Left colon (tissue), 2 donors: ENCODE measurements at regions not wholly inside any gene's neighbourhood (a gene's known extent, or its start where the extent isn't known, plus 50 kb on each side); places are given as distances from the start of the nearest gene placed in this dataset.
A peak's percentile ranks its signal among the peaks of the same experiment; 100 is the strongest.
"Not testable (repeated sequence)": the region's sequence is repeated elsewhere in the genome, so short reads cannot be mapped to it uniquely, and the experiment has no call there.

Experiments used
- ATAC-seq: fragments of 200-7000 bp; cut with Tn5 transposase; one replicate; pipeline ENCODE4 v1.9.1; 2020; ENCODE audit warnings: mild to moderate bottlenecking, moderate library complexity
- DNase-seq, 2 donors: peaks; one replicate each; pipeline ENCODE4 v3.0.0-alpha.2; 2020
- intact Hi-C, 2 donors: fragments of 100-400 bp; cut with DNase I in 1 of 2; cut with micrococcal nuclease in 1 of 2; formaldehyde crosslinking; loops; one replicate each; pipeline versions ENCODE4 v1.11.2 to v1.14.0; 2022; cut with DNase I, micrococcal nuclease
- donor health status: DM: no; HTN: no; CAD: no.
- donor health status: DM: yes; HTN: yes; CAD: no.

- ATAC-seq (no peak), DNase-seq (no peak)
- intact Hi-C loops: no loop called here
Measured at GRCh38 chr6:118722829-118723813, 71.7 kb upstream of the CEP85L start.

- ATAC-seq (no peak), DNase-seq (no peak)
- intact Hi-C loops: no loop called here
Measured at GRCh38 chr6:118720125-118720473, 68.7 kb upstream of the CEP85L start.

- intact Hi-C loops: no loop called here
- DNase-seq (no peak), ATAC-seq (no peak)
Measured at GRCh38 chr6:118719351-118720124, 68.1 kb upstream of the CEP85L start.

- no peak for DNase-seq
- intact Hi-C loops: no loop called here
Measured at GRCh38 chr6:118718903-118719302, 67.5 kb upstream of the CEP85L start.

GRCh38 chr6:118718297-118718696, 66.9 kb upstream of the CEP85L start:
- DNase-seq (no peak), ATAC-seq (no peak)
- intact Hi-C loops: no loop called here

More at GRCh38 chr6:118718903-118719302, 67.5 kb upstream of the CEP85L start:
- no peak for ATAC-seq

GRCh38 chr6:118717106-118717505, 65.7 kb upstream of the CEP85L start:
- intact Hi-C loops: no loop called here
- ATAC-seq (no peak), DNase-seq (no peak)

GRCh38 chr6:118715907-118716306, 64.5 kb upstream of the CEP85L start:
- DNase-seq, intact Hi-C loops, ATAC-seq: not testable (repeated sequence)

- intact Hi-C loops: no loop called here
- no peak for ATAC-seq
- no peak for DNase-seq
Measured at GRCh38 chr6:118715376-118715775, 64.0 kb upstream of the CEP85L start.

- intact Hi-C loops: no loop called here
- no peak for DNase-seq
- ATAC-seq: no peak
Measured at GRCh38 chr6:118714756-118715155, 63.4 kb upstream of the CEP85L start.

- ATAC-seq (no peak), DNase-seq (no peak)
- intact Hi-C loops: no loop called here
Measured at GRCh38 chr6:118712969-118713368, 61.6 kb upstream of the CEP85L start.

- no peak for ATAC-seq
- DNase-seq: no peak
- intact Hi-C loops: no loop called here
Measured at GRCh38 chr6:118710616-118711015, 59.2 kb upstream of the CEP85L start.

- DNase-seq: peak; percentile 26 to 46
Measured at GRCh38 chr6:118709859-118710350, 58.5 kb upstream of the CEP85L start.

GRCh38 chr6:118708744-118709143, 57.4 kb upstream of the CEP85L start:
- intact Hi-C loops: no loop called here
- no peak for ATAC-seq
- no peak for DNase-seq

More at GRCh38 chr6:118709859-118710350, 58.5 kb upstream of the CEP85L start:
- ATAC-seq: peak; percentile 70
- intact Hi-C loops: no loop called here

GRCh38 chr6:118708055-118708454, 56.7 kb upstream of the CEP85L start:
- intact Hi-C loops: no loop called here
- ATAC-seq (no peak), DNase-seq (no peak)

- no peak for DNase-seq
- ATAC-seq: no peak
- intact Hi-C loops: no loop called here
Measured at GRCh38 chr6:118706702-118707101, 55.3 kb upstream of the CEP85L start.

GRCh38 chr6:118705544-118706491, 54.4 kb upstream of the CEP85L start:
- intact Hi-C loops: no loop called here
- no peak for DNase-seq
- ATAC-seq: no peak

- DNase-seq (no peak), ATAC-seq (no peak)
- intact Hi-C loops: no loop called here
Measured at GRCh38 chr6:118704915-118705314, 53.5 kb upstream of the CEP85L start.

- intact Hi-C loops, ATAC-seq, DNase-seq: not testable (repeated sequence)
Measured at GRCh38 chr6:118701260-118701659, 49.9 kb upstream of the CEP85L start.
